Colon (tissue), 2 donors: ENCODE measurements at regions not wholly inside any gene's neighbourhood (a gene's known extent, or its start where the extent isn't known, plus 50 kb on each side); places are given as distances from the start of the nearest gene placed in this dataset.

Experiments used
- FAIRE-seq: peaks from 2 replicates; lab custom pipeline; 2012; peaks lifted over from hg19 to GRCh38; lab: Jason Lieb, UNC
- donor health status: control.
- donor health status: control.

DNA sequence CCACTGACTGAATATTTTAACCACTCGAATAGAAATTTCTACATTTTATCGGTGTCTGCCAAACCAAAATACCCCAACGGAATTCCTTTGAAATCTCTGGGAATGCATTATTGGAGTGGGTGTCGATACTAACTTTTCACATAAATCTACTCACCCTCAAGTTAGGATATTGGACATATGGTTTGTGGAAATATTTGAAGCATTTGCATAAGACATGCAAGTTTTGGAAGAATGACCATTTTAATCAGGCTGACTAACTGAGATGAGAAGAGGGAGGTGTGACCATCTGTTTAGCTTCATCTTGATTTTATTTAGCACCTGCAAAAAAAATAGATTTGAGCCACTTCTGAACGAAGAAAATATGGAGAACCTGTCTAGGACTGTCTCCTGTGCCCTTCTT lies 61.2 kb downstream of the KLF6 start:
- no peak for FAIRE-seq

DNA sequence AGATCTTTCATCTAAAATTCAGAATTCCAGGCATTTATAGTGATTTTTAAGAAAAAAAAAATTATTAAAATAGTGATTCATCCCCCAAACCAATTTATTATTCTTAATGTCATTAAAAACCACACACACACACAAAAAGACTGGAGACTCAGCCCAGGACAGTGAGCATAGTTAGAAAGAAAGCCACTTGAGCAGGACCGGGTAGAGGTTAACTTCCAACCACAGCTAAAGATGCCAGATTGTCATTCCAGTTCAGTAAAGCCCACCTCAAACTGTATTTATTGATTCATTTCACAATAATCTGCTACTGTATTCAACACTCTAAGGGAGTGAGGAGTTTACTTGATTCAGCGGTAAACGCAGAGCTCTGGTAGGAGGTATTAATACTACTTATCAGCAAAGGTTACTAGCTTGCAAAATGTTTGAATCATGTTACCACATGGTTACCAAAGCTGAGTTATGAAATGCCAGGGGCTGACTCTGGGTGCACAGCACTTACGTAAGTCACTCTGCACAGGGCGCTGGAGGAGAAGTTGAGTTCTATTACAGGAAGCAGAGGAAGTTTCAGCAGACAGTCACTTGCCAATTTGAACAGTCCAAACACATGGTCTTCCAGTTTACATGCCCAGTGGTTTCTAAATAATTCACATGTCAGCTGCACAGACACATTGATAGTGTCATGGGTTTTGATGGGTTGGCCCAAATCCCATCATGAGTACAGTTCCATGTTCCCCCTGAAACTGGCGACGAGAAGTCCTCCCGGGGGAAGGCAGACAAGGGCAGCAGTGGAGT lies 64.6 kb downstream of the KLF6 start:
- FAIRE-seq: no peak

DNA sequence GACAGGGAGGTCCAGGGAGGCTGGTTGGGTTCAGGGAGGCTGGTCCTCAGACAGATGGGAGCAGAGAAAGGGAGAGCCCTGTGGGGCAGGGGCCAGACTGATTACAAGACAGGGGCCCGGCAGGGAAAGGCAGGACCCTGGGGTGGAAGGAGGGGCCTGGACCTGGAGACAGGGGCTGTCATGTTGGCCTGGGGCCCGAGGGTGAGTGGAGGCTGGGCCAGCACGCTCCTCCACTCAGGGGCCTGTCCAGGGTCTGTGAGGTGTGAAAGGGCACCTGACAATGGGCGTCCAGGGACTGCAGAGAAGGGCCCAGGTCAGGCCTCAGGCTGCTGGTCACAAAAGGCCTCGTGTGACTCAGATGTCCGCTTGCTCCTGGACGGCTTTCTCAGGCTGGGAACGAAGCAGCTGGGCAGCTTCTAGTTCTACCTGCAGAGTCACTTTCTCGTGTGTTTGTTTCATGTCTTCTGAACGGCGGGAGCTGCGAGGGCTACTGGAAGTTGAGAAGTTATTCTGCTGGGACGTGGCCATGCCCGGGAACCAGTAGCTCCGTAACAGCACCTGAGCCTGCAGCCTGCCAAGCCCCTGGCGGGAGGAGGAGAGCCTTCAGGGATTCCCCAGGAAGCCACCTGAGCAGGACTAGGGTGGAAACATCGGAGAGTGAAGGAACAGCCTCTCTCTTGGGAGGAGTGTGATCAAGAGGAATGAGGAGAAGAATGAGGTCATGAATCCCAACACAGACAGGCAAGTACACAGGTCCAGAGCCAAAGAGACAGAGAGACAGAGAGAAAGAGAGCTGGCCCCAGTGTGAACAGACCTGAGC lies 65.8 kb downstream of the KLF6 start:
- no peak for FAIRE-seq

DNA sequence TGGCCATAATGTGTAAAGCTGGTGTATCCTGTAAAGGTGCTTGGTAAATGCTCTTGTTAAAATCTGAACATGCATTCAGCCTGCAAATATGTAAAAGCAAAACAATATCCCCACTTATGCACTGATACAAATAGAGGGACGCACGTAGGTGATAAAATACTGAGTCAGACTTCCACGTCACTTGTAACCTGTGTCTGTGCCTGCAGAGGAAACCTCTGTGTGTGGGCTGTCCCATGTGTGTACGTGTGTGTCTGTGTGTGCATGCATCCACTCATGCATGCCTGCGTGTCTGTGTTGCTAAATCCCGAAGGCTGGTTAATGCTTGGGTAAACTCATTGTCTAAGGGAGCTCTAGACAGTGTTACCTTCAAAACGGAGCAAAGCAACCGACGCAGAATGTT lies 68.9 kb downstream of the KLF6 start:
- FAIRE-seq: no peak

GRCh38 chr10:3714967-3715366 lies 70.0 kb downstream of the KLF6 start:
- no peak for FAIRE-seq

- FAIRE-seq: no peak
Measured at GRCh38 chr10:3714531-3714930, 70.5 kb downstream of the KLF6 start.

GRCh38 chr10:3712707-3713106 lies 72.3 kb downstream of the KLF6 start:
- FAIRE-seq: no peak

GRCh38 chr10:3711918-3712317 lies 73.1 kb downstream of the KLF6 start:
- no peak for FAIRE-seq

- no peak for FAIRE-seq
Measured at GRCh38 chr10:3710764-3711163, 74.2 kb downstream of the KLF6 start.

GRCh38 chr10:3709456-3710060 lies 75.5 kb downstream of the KLF6 start:
- no peak for FAIRE-seq

DNA sequence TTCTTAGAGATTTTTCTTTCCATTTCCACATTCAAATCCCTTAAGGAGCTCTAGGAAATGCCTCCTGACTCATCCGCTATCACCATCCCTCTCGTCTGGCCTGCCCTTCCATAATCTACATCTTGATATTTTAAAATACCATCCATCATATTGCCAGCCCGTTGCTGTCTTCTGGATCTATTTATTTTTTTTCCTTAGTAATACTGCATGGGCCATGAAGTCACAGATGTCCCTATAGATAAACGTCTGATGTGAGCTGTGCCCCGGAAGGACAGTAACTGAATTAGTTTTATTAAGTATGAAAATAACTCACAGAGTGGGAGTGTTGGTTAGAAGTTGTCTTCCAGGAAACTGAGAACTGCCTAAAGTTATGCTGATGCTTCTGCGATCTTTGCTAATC lies 76.2 kb downstream of the KLF6 start:
- FAIRE-seq: no peak

- FAIRE-seq: no peak
Measured at GRCh38 chr10:3704565-3705325, 80.3 kb downstream of the KLF6 start.

DNA sequence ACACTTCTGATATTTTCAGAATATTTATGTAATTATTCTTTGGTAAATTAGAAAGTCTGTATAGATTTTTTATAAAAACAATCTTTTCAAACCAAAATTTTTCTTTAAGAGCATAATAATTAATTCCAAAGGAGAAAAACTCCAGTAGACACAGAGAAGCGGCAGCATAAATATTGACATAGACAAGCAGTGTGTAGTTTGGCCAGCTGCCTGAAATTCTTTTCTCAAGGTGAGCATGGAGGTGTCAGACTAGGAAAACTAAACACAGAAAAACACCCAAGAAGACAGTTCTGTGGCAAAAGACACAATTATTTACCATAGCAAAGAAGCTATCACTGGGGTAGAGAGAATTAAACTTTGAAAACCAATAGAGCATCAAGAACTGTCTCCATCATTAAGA lies 82.4 kb downstream of the KLF6 start:
- FAIRE-seq: no peak

DNA sequence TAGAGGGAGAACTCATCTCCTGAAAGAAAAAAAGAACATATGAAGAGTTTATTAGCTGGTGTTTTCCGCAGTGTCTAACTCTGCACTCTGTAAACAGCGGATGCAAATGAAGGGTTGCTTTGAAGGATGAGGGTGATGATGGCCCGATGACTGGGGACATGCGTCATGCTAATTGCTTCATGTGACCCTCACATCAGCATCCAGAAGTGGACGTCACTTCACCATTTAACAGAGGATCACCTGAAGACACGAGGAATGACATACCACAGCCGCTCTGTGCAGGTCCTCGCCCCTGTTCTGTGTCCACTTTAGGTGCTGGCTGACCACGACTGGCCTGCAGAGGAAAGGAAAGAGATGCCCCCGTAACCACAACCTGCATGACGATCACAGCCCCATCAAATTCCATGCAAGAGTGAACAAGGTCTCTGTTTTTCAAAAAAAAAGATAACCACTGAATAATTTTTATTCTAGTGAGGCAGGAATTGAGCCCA lies 82.9 kb downstream of the KLF6 start:
- FAIRE-seq: no peak

DNA sequence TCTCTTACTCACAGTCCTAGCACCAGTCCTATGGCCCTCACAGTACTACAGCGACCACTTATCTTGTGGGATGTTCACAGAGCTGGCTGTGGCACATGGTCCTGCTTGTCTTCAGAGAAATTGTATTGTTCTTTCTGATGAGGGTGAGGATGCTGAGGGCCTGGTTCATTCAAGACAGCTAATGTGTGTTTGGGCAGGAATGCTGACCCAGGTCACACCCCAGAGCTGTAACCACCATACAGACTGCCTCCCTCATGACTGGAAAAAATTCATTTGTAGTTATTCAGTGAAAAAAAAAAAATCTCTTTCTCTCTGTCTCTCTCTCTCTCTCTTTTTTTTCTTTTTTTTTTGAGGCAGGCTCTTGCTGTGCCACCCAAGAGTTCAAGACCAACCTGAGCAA lies 83.5 kb downstream of the KLF6 start:
- no peak for FAIRE-seq

GRCh38 chr10:3700531-3701076 lies 84.4 kb downstream of the KLF6 start:
- no peak for FAIRE-seq

GRCh38 chr10:3699916-3700315 lies 85.1 kb downstream of the KLF6 start:
- FAIRE-seq: no peak

DNA sequence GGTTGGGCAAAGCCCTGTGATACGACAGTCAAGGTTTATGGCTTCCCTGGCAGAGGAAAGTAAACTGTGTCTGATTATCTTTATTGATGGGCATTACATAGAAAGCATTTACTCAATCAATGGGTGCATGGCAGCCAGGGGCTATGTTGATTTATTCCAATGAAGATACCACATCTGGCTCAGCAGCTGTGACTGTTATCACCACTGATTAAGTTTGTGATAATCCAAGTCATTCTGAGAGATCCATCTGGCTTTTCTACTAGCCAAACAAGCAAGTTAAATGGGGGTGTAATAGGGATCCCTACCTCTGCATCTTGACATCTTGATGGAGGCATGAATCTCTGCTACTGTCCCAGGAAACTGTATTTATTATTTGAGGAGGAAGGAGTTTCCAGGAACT lies 86.7 kb downstream of the KLF6 start:
- FAIRE-seq: no peak

DNA sequence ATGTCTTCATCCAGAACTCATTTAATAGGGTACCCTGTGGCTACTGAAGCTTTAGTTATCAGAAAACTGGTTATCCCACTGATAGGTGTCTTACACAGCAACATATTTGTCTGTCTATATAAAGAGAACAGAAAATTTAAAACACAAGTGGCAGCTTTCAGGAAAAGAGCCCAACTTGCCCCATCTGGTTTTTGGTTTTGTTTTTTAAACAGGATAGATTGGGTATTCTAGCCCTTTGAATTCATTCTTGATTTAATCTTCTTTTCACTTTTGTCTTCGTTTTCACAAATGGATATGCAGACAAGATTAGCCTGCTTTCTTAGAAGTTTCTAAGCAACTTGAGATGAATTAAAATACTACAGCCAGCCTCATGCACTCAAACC lies 91.3 kb downstream of the KLF6 start:
- no peak for FAIRE-seq

DNA sequence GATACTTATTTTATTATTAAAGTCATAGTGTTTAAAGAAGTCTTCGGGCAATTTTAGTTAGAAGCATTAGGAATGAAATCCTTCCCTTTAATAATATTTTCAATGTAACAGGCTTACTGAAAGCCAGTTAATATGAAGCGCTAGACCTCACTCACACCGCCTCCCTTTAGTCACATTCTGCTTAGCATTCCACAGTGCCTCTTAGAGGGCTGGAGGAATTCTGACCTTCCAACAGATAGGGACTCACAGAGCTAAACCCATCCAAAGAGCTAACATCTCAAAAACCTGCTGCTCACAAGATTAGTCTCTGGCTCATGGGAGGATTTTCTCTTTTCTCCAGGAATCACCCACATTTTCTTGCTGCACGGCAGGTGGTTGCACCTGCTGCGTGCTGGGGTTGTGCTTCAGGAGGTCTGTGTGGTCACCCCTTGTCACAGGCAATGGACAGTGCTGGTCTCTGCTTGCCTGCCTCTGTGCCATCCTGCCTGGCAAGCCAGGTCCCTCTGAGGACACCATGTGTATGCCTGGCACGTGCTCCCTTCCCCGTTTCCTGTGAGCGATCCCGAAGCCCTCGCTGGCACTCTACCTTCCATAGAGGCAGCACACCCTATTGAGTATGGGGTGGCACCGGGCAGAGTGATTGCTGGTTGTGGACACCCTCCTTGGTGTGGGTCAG lies 91.8 kb downstream of the KLF6 start:
- no peak for FAIRE-seq

DNA sequence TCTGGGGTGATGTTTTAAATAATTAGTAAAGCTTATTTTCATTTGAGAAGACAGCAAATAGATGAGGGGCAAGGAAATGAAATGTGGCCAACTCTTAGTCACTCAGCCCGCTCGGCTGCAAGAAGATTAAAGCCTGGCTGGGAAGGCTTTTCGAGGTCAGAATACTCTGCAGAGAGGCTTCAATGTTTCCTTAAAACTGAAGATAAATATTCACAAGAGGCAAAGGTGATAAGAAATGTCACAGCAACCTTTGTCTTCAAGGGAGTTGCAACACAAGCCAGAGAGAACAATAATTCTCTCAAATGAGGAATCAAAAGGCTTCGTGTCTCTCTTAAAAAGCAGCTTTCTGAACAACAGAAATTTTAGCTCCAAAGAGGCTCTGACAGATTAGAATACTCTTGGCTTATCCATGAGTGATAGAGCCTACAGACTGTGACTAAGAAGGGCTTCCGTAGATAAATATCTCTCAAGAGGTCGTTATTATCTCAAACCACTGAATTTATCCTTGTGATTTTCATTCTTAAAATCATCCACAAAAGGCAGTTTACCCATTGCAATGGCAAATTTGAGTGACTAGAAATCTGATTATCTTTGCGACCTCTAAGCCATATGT lies 92.5 kb downstream of the KLF6 start:
- no peak for FAIRE-seq
